IMR-90 (cell line): ENCODE measurements at regions not wholly inside any gene's neighbourhood (a gene's known extent, or its start where the extent isn't known, plus 50 kb on each side); places are given as distances from the start of the nearest gene placed in this dataset.
"Not testable (repeated sequence)": the region's sequence is repeated elsewhere in the genome, so short reads cannot be mapped to it uniquely, and the experiment has no call there.

Experiments used
- BHLHE40 ChIP-seq: fragments of 150-350 bp; IDR thresholded peaks from 2 replicates; pipeline ENCODE4 v1.6.1; 2016; ENCODE audit warnings: mild to moderate bottlenecking, low read depth, low read length
- CEBPB ChIP-seq: IDR thresholded peaks from 2 replicates; pipeline ENCODE4 v1.6.1; 2012; ENCODE audit warnings: low read depth, low read length, improper control_type of control experiment
- CHD1 ChIP-seq: IDR thresholded peaks from 2 replicates; pipeline ENCODE4 v1.6.1; 2012; ENCODE audit warnings: low read depth, low read length, improper control_type of control experiment
- FOS ChIP-seq: fragments of 150-350 bp; IDR thresholded peaks from 2 replicates; pipeline ENCODE4 v1.6.1; 2016; ENCODE audit warnings: low read depth, low read length
- MAZ ChIP-seq: IDR thresholded peaks from 2 replicates; pipeline ENCODE4 v1.6.1; 2012; ENCODE audit warnings: low read depth, mild to moderate bottlenecking, low read length, improper control_type of control experiment, moderate library complexity, borderline replicate concordance
- MXI1 ChIP-seq: IDR thresholded peaks from 2 replicates; pipeline ENCODE4 v1.6.1; 2012; ENCODE audit warnings: low read depth, mild to moderate bottlenecking, low read length, moderate library complexity, borderline replicate concordance
- POLR2A ChIP-seq: IDR thresholded peaks from 2 replicates; pipeline ENCODE4 v1.6.1; 2012; ENCODE audit warnings: mild to moderate bottlenecking, low read depth, low read length
- RAD21 ChIP-seq: IDR thresholded peaks from 2 replicates; pipeline ENCODE4 v1.6.1; 2012; ENCODE audit warnings: low read length, improper control_type of control experiment
- RCOR1 ChIP-seq: IDR thresholded peaks from 2 replicates; pipeline ENCODE4 v1.6.1; 2012; ENCODE audit warnings: mild to moderate bottlenecking, low read length, improper control_type of control experiment; ENCODE audit not compliant: insufficient replicate concordance
- RFX5 ChIP-seq: IDR thresholded peaks from 2 replicates; pipeline ENCODE4 v1.8.0; 2012; ENCODE audit warnings: low read depth, mild to moderate bottlenecking, low read length, moderate library complexity
- SMC3 ChIP-seq: fragments of 150-350 bp; IDR thresholded peaks from 2 replicates; pipeline ENCODE4 v1.6.1; 2016; ENCODE audit warnings: low read depth, mild to moderate bottlenecking, antibody characterized with exemption, low read length, moderate library complexity
- TF ChIP-seq, protein P1 (sequence below): conservative IDR thresholded peaks from 2 replicates; pipeline ENCODE4 v1.5.1; 2012; ENCODE audit warnings: mild to moderate bottlenecking, low read depth, low read length, improper control_type of control experiment
- TF ChIP-seq, protein P2 (sequence below): fragments of 150-350 bp; IDR thresholded peaks from 2 replicates; pipeline ENCODE4 v1.6.1; 2017; ENCODE audit warnings: mild to moderate bottlenecking, antibody characterized with exemption, low read length, low read depth
- TF ChIP-seq, protein P3 (sequence below): fragments of 150-350 bp; IDR thresholded peaks from 2 replicates; pipeline ENCODE4 v1.6.1; 2016; ENCODE audit warnings: low read depth, mild to moderate bottlenecking, low read length, moderate library complexity, borderline replicate concordance

DNA sequence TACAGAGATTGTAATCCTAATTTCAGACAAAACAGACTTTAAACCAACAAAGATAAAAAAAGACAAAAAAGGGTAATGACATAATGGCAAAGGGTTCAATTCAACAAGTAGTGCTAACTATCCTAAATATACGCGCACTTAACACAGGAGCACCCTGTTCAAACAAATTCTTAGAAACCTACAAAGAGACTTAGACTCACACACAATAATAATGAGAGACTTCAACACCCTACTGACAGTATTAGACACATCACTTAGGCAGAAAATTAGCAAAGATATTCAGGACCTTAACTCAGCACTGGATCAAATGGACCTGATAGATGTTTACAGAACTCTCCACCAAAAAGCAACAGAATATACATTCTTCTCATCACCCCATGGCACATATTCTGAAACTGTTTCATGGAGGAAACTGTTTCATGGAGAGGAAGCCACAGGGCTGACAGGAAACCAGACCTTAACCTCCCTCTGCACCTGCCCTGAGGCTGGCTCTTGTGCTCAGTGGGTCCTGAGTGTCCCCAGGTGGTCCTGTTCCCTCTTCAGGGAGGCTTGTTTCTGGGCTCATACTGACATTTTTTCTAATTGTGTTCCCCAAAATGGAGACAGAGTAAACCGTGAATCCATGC is 54.7 kb downstream of the OR4M2 start:
- TF ChIP-seq, protein P1, sequence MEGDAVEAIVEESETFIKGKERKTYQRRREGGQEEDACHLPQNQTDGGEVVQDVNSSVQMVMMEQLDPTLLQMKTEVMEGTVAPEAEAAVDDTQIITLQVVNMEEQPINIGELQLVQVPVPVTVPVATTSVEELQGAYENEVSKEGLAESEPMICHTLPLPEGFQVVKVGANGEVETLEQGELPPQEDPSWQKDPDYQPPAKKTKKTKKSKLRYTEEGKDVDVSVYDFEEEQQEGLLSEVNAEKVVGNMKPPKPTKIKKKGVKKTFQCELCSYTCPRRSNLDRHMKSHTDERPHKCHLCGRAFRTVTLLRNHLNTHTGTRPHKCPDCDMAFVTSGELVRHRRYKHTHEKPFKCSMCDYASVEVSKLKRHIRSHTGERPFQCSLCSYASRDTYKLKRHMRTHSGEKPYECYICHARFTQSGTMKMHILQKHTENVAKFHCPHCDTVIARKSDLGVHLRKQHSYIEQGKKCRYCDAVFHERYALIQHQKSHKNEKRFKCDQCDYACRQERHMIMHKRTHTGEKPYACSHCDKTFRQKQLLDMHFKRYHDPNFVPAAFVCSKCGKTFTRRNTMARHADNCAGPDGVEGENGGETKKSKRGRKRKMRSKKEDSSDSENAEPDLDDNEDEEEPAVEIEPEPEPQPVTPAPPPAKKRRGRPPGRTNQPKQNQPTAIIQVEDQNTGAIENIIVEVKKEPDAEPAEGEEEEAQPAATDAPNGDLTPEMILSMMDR: not testable (repeated sequence)
- not testable (repeated sequence) for TF ChIP-seq POLR2A, SMC3, CHD1, MAZ, RFX5, CEBPB, RAD21, MXI1, BHLHE40, FOS, RCOR1
- TF ChIP-seq, protein P2, sequence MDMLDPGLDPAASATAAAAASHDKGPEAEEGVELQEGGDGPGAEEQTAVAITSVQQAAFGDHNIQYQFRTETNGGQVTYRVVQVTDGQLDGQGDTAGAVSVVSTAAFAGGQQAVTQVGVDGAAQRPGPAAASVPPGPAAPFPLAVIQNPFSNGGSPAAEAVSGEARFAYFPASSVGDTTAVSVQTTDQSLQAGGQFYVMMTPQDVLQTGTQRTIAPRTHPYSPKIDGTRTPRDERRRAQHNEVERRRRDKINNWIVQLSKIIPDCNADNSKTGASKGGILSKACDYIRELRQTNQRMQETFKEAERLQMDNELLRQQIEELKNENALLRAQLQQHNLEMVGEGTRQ: not testable (repeated sequence)
- TF ChIP-seq, protein P3, sequence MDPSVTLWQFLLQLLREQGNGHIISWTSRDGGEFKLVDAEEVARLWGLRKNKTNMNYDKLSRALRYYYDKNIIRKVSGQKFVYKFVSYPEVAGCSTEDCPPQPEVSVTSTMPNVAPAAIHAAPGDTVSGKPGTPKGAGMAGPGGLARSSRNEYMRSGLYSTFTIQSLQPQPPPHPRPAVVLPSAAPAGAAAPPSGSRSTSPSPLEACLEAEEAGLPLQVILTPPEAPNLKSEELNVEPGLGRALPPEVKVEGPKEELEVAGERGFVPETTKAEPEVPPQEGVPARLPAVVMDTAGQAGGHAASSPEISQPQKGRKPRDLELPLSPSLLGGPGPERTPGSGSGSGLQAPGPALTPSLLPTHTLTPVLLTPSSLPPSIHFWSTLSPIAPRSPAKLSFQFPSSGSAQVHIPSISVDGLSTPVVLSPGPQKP: not testable (repeated sequence)
